ENCODE measurements at regions not wholly inside any gene's neighbourhood (a gene's known extent, or its start where the extent isn't known, plus 50 kb on each side); places are given as distances from the start of the nearest gene placed in this dataset.

DNA sequence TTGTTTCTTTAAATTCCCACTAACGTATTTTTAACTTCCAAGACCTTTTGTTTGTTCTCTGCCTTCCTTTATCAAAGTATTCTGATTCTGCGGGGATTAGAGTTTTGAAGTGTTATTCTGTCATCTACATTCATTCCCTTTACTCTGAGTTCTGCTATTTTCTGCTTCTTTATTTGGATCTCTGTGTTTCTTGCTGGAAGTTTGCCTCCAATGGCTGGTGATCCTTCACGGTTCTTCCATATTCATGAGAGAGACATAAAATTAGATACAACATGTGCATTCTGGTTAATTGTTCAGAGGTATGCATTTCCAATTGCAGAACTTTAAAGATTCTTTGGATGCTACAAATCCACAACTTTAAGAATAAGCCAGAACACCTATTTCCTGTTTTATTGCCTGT, 244.7 kb upstream of the ADARB2 start:
- TF ChIP-seq, protein P1, sequence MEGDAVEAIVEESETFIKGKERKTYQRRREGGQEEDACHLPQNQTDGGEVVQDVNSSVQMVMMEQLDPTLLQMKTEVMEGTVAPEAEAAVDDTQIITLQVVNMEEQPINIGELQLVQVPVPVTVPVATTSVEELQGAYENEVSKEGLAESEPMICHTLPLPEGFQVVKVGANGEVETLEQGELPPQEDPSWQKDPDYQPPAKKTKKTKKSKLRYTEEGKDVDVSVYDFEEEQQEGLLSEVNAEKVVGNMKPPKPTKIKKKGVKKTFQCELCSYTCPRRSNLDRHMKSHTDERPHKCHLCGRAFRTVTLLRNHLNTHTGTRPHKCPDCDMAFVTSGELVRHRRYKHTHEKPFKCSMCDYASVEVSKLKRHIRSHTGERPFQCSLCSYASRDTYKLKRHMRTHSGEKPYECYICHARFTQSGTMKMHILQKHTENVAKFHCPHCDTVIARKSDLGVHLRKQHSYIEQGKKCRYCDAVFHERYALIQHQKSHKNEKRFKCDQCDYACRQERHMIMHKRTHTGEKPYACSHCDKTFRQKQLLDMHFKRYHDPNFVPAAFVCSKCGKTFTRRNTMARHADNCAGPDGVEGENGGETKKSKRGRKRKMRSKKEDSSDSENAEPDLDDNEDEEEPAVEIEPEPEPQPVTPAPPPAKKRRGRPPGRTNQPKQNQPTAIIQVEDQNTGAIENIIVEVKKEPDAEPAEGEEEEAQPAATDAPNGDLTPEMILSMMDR (conservative IDR thresholded peaks at IDR 0.05; ENCODE audit: low read length) = no peak
- no peak for TF ChIP-seq EZH2phosphoT487 (IDR thresholded peaks at IDR 0.05; ENCODE audit: borderline replicate concordance, low read depth, low read length)
